GM19043 (cell line): ENCODE measurements at regions not wholly inside any gene's neighbourhood (a gene's known extent, or its start where the extent isn't known, plus 50 kb on each side); places are given as distances from the start of the nearest gene placed in this dataset.

Experiments used
- ATAC-seq: cut with Tn5 transposase; IDR thresholded peaks from one replicate; pipeline ENCODE4 v1.9.1; 2021; ENCODE audit warnings: low read depth; ENCODE audit not compliant: unreplicated experiment

- no peak for ATAC-seq
Observed at GRCh38 chr12:93100610-93101009, 171.5 kb upstream of the EEA1 start.

GRCh38 chr12:93101367-93101766 is 172.3 kb upstream of the EEA1 start:
- ATAC-seq = no peak

GRCh38 chr12:93102312-93102711 is 173.2 kb upstream of the EEA1 start:
- ATAC-seq = no peak

GRCh38 chr12:93102744-93103143 is 173.6 kb upstream of the EEA1 start:
- ATAC-seq = no peak

- no peak for ATAC-seq
Observed at GRCh38 chr12:93103154-93103553, 174.1 kb upstream of the EEA1 start.

GRCh38 chr12:93104535-93104934 is 175.4 kb upstream of the EEA1 start:
- no peak for ATAC-seq

GRCh38 chr12:93106910-93107309 is 177.8 kb upstream of the EEA1 start:
- ATAC-seq = no peak

- ATAC-seq = no peak
Observed at GRCh38 chr12:93107514-93108312, 178.6 kb upstream of the EEA1 start.

- ATAC-seq = no peak
Observed at GRCh38 chr12:93108985-93109384, 179.9 kb upstream of the EEA1 start.

GRCh38 chr12:93109551-93110203 is 180.6 kb upstream of the EEA1 start:
- peak; percentile 53 for ATAC-seq

GRCh38 chr12:93111773-93112172 is 182.7 kb upstream of the EEA1 start:
- no peak for ATAC-seq

- no peak for ATAC-seq
Observed at GRCh38 chr12:93113317-93114006, 184.4 kb upstream of the EEA1 start.

- no peak for ATAC-seq
Observed at GRCh38 chr12:93115198-93115601, 186.1 kb upstream of the EEA1 start.

GRCh38 chr12:93115646-93116045 is 186.6 kb upstream of the EEA1 start:
- ATAC-seq = no peak

- no peak for ATAC-seq
Observed at GRCh38 chr12:93116632-93117031, 187.5 kb upstream of the EEA1 start.

- ATAC-seq = no peak
Observed at GRCh38 chr12:93121729-93122488, 192.8 kb upstream of the EEA1 start.

- no peak for ATAC-seq
Observed at GRCh38 chr12:93122569-93123091, 193.5 kb upstream of the EEA1 start.

GRCh38 chr12:93125126-93125525 is 196.0 kb upstream of the EEA1 start:
- no peak for ATAC-seq

- peak; percentile 65 for ATAC-seq
Observed at GRCh38 chr12:93126069-93126474, 197.0 kb upstream of the EEA1 start.

GRCh38 chr12:93127107-93127560 is 198.0 kb upstream of the EEA1 start:
- ATAC-seq = no peak
